Myocyte (in vitro differentiated cells): ENCODE measurements at regions not wholly inside any gene's neighbourhood (a gene's known extent, or its start where the extent isn't known, plus 50 kb on each side); places are given as distances from the start of the nearest gene placed in this dataset.
"Not testable (repeated sequence)": the region's sequence is repeated elsewhere in the genome, so short reads cannot be mapped to it uniquely, and the experiment has no call there.

Source experiments
- DNase-seq: peaks from one replicate; pipeline ENCODE4 v3.0.0-alpha.2; 2012; ENCODE audit warnings: low read depth

GRCh38 chr11:109043315-109043714 is 378.4 kb downstream of the DDX10 start:
- DNase-seq: no peak

- DNase-seq: no peak
Measured at GRCh38 chr11:109046284-109046992, 375.6 kb upstream of the C11orf87 start.

- no peak for DNase-seq
Measured at GRCh38 chr11:109048098-109048497, 373.9 kb upstream of the C11orf87 start.

GRCh38 chr11:109051200-109051599 is 370.8 kb upstream of the C11orf87 start:
- no peak for DNase-seq

GRCh38 chr11:109059402-109059801 is 362.6 kb upstream of the C11orf87 start:
- no peak for DNase-seq

GRCh38 chr11:109061394-109061793 is 360.6 kb upstream of the C11orf87 start:
- DNase-seq: no peak

DNA sequence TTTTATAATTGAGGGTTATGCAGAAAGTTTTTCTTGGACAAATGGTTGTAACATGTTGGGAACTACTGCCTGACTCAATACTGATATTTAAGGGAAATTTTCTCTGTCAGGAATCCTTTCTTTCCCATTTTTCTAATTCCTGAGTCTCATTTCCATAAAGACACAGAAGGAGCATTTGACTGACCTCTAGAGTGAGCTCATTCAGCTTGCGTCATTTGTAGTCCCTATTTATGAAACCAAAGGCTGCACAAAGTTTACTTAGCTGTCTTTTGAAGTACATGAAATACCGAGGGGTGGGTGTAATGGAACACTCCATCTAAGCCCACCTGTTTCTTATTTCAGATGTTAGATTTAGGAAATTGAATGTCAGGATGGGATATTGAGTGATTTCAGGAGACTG is 359.5 kb upstream of the C11orf87 start:
- peak; percentile 20 for DNase-seq

DNA sequence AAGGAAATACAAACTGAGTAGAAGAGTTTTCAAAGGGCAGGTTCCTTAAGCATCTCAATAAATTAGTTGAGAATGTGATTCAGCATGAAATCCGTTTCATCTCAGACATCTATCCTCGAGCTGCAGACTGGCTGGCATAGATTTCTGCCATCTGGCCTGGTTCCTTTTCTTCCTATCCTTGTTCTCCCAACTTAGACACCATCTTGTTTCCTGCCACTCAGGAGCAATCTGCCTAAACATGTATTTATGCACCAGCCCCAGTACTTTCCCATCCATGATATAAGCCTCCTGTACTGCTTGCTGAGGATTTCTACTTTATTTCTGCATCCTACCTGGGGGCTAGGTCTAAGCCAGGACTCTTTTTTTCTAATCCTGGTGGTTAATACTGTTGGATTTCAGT is 359.1 kb upstream of the C11orf87 start:
- no peak for DNase-seq

DNA sequence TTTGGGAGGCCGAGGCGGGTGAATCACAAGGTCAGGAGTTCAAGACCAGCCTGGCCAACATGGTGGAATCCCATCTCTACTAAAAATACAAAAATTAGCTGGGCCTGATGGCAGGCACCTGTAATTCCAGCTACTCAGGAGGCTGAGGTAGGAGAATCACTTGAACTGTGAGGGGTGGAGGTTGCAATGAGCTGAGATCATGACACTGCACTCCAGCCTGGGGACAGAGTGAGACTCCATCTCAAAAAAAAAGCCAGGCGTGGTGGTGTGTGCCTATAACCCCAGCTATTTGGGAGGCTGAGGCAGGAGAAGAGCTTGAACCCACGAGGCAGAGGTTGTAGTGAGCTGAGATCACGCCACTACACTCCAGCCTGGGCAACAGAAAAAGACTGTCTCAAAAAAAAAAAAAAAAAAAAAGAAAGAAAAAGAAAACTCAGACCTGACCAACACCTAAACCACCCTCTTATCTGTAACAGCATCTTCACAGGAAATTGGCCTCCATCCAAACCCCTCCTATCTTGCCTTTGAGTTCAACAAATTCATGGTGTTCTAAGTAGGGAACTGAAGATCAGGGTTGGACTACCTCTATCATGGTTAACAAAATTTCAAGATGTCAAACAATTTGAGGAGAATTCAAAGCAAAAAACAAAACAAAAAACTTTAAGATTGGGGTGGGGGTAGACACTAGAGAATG is 357.2 kb upstream of the C11orf87 start:
- DNase-seq: not testable (repeated sequence)

DNA sequence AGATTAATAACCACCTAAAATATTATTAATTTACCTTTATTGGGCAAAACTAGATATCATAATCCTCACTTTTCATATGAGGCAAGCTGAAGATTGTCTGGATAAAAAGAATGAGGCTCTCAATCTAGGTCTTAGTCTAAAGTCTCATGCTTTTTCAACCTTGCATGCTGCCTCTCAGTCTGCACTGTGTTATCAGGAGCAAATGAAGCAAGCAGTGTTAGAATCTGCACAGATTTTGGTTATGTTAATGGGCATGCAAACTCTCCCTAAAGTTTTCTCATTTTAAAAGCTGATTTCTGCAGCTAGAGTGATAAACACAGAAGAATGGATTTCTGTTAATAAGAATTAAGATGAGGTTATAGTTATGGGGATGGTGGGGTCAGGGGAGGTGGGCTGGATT is 350.7 kb upstream of the C11orf87 start:
- no peak for DNase-seq

- peak; percentile 40 for DNase-seq
Measured at GRCh38 chr11:109071712-109072524, 350.1 kb upstream of the C11orf87 start.

- no peak for DNase-seq
Measured at GRCh38 chr11:109073032-109073822, 348.8 kb upstream of the C11orf87 start.

DNA sequence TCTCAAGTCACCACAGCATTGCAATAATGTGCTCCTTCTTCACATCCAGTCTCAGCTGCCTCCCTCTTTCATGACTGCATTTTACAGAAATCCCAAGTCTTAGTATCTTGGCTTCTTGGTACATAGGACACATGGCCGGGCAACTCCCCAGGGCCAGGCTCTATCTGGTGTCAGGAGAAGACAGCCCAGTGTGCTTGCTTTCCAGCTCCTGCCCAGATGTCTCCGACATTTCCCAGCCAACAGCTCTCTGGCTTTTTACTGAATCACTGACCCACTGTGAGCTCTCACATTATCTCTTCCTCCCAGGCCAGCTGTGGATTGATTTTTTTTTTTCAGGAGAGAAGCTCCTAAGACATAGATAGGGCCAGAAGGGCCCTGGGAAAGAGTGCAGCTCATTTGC is 346.0 kb upstream of the C11orf87 start:
- no peak for DNase-seq

GRCh38 chr11:109076870-109077269 is 345.1 kb upstream of the C11orf87 start:
- no peak for DNase-seq

DNA sequence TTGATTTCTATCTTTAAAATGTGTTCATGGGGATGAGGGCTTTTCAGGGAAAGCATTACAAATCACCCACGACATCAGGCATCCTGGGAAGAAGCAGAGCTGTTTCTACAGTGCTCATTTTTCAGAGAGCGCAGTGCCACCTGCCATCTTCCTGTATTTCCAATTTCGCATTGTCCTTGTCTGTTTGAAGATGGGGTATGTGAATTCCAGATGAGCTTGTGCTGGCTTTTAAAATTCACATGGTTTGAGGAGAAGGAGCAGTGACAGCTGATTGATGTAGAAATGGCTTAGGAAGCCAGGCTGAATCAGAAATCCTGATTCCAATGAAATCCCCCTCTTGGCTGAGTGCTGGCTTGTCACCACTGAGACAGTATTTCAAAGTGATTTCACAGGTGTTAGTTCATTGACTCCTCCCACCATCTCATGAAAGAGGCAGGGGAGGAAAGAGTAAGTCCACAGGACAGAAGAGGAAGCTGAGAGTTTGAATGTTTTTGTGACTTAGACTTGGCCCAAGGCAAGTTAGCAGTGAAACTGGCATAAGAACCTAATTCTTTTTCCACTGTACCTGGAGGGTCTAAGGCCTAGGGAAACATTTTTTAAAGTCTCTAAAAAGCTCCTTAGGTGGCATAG is 344.6 kb upstream of the C11orf87 start:
- no peak for DNase-seq

- peak; percentile 58 for DNase-seq
Measured at GRCh38 chr11:109085708-109086373, 336.1 kb upstream of the C11orf87 start.

- no peak for DNase-seq
Measured at GRCh38 chr11:109086931-109087330, 335.1 kb upstream of the C11orf87 start.

DNA sequence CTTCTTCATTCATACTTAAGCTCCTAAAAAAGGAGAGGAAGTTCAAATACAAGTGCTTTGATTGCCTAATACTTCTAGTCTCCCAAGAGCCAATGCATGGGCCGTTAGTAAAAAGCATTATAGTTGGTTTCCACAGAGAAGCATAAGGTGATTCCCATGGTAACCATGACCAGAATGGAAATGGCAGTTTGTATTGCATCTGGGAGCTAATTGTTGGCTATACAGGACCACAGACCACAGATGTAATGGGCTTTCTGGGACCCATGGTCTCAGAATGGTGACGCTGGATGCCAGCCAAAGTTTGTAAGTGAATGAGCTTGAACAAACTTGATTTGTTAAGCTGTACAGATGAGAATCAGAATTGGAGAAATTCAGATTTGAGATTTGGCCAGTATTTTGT is 333.9 kb upstream of the C11orf87 start:
- DNase-seq: no peak

- DNase-seq: no peak
Measured at GRCh38 chr11:109089144-109089543, 332.8 kb upstream of the C11orf87 start.

- DNase-seq: no peak
Measured at GRCh38 chr11:109093354-109093753, 328.6 kb upstream of the C11orf87 start.
